ENCODE measurements at regions not wholly inside any gene's neighbourhood (a gene's known extent, or its start where the extent isn't known, plus 50 kb on each side); places are given as distances from the start of the nearest gene placed in this dataset.

GRCh38 chr2:173684896-173685459, 280.2 kb downstream of the SP3 start (continued):
- TF ChIP-seq ZFP30 (CRISPR knock-in tag; IDR thresholded peaks at IDR 0.05) = no peak
- no peak for TF ChIP-seq OSR1 (CRISPR knock-in tag; IDR thresholded peaks at IDR 0.05)
- TF ChIP-seq ZNF70 (CRISPR knock-in tag; IDR thresholded peaks at IDR 0.05) = no peak
- no peak for TF ChIP-seq SNAI2 (CRISPR knock-in tag; IDR thresholded peaks at IDR 0.05)
- TF ChIP-seq ZNF8 (CRISPR knock-in tag; IDR thresholded peaks at IDR 0.05) = no peak
- no peak for TF ChIP-seq ESRRG (CRISPR knock-in tag; IDR thresholded peaks at IDR 0.05)

- TF ChIP-seq PATZ1 (CRISPR knock-in tag; IDR thresholded peaks at IDR 0.05; ENCODE audit: borderline replicate concordance) (no peak), TCF4 (CRISPR knock-in tag; IDR thresholded peaks at IDR 0.05; ENCODE audit: borderline replicate concordance) (no peak), ISL1 (CRISPR knock-in tag; IDR thresholded peaks at IDR 0.05) (no peak), CREB5 (CRISPR knock-in tag; IDR thresholded peaks at IDR 0.05; ENCODE audit: low read depth) (no peak), ZNF565 (CRISPR knock-in tag; conservative IDR thresholded peaks at IDR 0.05; ENCODE audit: low read depth) (no peak), ZFP3 (CRISPR knock-in tag; IDR thresholded peaks at IDR 0.05) (no peak), RARB (CRISPR knock-in tag; IDR thresholded peaks at IDR 0.05) (no peak), ZNF8 (CRISPR knock-in tag; IDR thresholded peaks at IDR 0.05) (no peak), ZFP30 (CRISPR knock-in tag; IDR thresholded peaks at IDR 0.05) (no peak), SNAI2 (CRISPR knock-in tag; IDR thresholded peaks at IDR 0.05) (no peak), ESRRG (CRISPR knock-in tag; IDR thresholded peaks at IDR 0.05) (no peak), CSRNP3 (CRISPR knock-in tag; IDR thresholded peaks at IDR 0.05) (no peak), TOX (CRISPR knock-in tag; IDR thresholded peaks at IDR 0.05; ENCODE audit: borderline replicate concordance) (no peak), ZNF70 (CRISPR knock-in tag; IDR thresholded peaks at IDR 0.05) (no peak), PPARA (CRISPR knock-in tag; IDR thresholded peaks at IDR 0.05; ENCODE audit: borderline replicate concordance) (no peak), OSR1 (CRISPR knock-in tag; IDR thresholded peaks at IDR 0.05) (no peak), ARNTL (CRISPR knock-in tag; IDR thresholded peaks at IDR 0.05; ENCODE audit: borderline replicate concordance, low read depth) (no peak), POU6F1 (CRISPR knock-in tag; IDR thresholded peaks at IDR 0.05; ENCODE audit: borderline replicate concordance, low read depth) (no peak), ZC3H10 (CRISPR knock-in tag; IDR thresholded peaks at IDR 0.05) (no peak)
- TF ChIP-seq, protein P1, sequence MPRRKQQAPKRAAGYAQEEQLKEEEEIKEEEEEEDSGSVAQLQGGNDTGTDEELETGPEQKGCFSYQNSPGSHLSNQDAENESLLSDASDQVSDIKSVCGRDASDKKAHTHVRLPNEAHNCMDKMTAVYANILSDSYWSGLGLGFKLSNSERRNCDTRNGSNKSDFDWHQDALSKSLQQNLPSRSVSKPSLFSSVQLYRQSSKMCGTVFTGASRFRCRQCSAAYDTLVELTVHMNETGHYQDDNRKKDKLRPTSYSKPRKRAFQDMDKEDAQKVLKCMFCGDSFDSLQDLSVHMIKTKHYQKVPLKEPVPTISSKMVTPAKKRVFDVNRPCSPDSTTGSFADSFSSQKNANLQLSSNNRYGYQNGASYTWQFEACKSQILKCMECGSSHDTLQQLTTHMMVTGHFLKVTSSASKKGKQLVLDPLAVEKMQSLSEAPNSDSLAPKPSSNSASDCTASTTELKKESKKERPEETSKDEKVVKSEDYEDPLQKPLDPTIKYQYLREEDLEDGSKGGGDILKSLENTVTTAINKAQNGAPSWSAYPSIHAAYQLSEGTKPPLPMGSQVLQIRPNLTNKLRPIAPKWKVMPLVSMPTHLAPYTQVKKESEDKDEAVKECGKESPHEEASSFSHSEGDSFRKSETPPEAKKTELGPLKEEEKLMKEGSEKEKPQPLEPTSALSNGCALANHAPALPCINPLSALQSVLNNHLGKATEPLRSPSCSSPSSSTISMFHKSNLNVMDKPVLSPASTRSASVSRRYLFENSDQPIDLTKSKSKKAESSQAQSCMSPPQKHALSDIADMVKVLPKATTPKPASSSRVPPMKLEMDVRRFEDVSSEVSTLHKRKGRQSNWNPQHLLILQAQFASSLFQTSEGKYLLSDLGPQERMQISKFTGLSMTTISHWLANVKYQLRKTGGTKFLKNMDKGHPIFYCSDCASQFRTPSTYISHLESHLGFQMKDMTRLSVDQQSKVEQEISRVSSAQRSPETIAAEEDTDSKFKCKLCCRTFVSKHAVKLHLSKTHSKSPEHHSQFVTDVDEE (CRISPR knock-in tag; IDR thresholded peaks at IDR 0.05) = no peak
- no peak for ATAC-seq
These were observed 274.8 kb downstream of the SP3 start for GRCh38 chr2:173690349-173690748.

- ATAC-seq = no peak
- TF ChIP-seq ISL1 (CRISPR knock-in tag; IDR thresholded peaks at IDR 0.05) = no peak
- TF ChIP-seq ZC3H10 (CRISPR knock-in tag; IDR thresholded peaks at IDR 0.05) = no peak
- no peak for TF ChIP-seq TOX (CRISPR knock-in tag; IDR thresholded peaks at IDR 0.05; ENCODE audit: borderline replicate concordance)
- TF ChIP-seq ZNF565 (CRISPR knock-in tag; conservative IDR thresholded peaks at IDR 0.05; ENCODE audit: low read depth) = no peak
- no peak for TF ChIP-seq ZNF8 (CRISPR knock-in tag; IDR thresholded peaks at IDR 0.05)
- TF ChIP-seq CSRNP3 (CRISPR knock-in tag; IDR thresholded peaks at IDR 0.05) = no peak
- no peak for TF ChIP-seq ARNTL (CRISPR knock-in tag; IDR thresholded peaks at IDR 0.05; ENCODE audit: borderline replicate concordance, low read depth)
- TF ChIP-seq, protein P1 (CRISPR knock-in tag; IDR thresholded peaks at IDR 0.05) = no peak
- no peak for TF ChIP-seq ESRRG (CRISPR knock-in tag; IDR thresholded peaks at IDR 0.05)
- no peak for TF ChIP-seq PPARA (CRISPR knock-in tag; IDR thresholded peaks at IDR 0.05; ENCODE audit: borderline replicate concordance)
- no peak for TF ChIP-seq CREB5 (CRISPR knock-in tag; IDR thresholded peaks at IDR 0.05; ENCODE audit: low read depth)
These were observed 273.1 kb downstream of the SP3 start for GRCh38 chr2:173692068-173692467.

Data from SK-N-SH treated with all-trans-retinoic acid at 6 μM for 48 hours (cell line).